Endometrial microvascular endothelial cells (primary cell): ENCODE measurements at regions not wholly inside any gene's neighbourhood (a gene's known extent, or its start where the extent isn't known, plus 50 kb on each side); places are given as distances from the start of the nearest gene placed in this dataset.
"Not testable (repeated sequence)": the region's sequence is repeated elsewhere in the genome, so short reads cannot be mapped to it uniquely, and the experiment has no call there.

Experiments
- in situ Hi-C: cut with HindIII; loops from 2 replicates; pipeline ENCODE4 v1.10.0; 2017; ENCODE audit warnings: low sequenced_read_pairs, low pct_unique_long_range_greater_than_20kb; ENCODE audit errors: inconsistent ontology term

DNA sequence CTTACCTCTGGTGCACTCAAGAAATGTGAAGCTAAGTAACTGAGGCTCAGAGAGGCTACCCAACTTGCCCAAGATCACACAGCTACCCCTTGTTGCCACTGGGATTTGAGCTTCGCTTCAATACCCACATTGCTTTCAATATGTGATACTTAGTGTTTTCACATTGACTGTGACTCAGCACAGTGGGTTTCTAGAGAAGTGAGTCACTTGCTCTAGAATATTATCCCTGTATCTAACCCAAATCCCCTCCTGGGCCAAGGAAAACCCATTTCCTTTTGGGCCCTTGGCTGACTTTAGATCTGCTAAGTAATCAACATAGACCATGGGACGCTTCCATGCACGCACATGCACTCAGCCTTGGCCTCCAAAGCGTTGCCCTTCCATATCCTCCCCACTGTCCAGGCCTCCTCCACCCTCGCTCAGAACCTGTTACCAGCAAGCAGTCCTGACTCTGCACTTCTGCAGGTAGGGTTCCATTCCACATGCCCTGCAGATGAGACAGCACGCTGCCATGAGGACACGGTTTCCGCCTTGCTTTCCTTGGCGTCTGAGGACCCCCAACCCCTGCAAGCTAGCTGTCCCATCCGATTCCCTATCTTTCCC is 87.7 kb upstream of the CHST15 start:
- in situ Hi-C loops = no loop called here

DNA sequence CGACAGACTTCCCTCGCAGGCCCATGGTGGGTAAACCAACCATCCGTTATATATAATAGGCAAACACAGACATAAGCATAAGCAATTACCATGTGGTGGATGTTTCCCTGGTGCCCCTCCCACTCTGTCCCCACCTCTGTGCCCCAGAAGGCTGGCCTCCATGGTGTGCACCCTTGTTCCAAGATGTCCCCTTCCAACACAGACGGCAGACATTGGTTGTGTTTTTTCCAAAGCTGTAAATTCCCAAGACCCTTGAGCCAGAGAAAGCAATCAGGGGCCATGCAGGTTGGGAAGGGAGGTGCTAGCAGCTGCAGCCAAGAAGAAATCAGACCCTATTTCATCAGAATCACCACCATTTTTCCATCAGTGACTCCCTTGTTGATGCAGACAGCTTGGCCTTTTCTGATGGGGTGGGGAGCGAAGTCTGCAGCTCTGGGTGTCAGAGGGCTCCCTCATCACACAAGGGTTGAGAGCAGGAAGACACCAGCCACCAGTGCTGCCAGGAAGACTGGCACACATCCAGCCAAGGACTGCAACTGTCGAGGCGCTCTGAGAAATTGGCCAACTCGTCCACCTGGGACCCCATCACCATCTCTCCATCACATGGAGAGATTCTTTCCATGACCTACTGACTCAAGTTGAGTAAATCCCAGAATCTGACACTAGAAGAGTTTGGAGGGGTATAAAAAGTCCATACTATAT is 86.8 kb upstream of the CHST15 start:
- in situ Hi-C loops = no loop called here

DNA sequence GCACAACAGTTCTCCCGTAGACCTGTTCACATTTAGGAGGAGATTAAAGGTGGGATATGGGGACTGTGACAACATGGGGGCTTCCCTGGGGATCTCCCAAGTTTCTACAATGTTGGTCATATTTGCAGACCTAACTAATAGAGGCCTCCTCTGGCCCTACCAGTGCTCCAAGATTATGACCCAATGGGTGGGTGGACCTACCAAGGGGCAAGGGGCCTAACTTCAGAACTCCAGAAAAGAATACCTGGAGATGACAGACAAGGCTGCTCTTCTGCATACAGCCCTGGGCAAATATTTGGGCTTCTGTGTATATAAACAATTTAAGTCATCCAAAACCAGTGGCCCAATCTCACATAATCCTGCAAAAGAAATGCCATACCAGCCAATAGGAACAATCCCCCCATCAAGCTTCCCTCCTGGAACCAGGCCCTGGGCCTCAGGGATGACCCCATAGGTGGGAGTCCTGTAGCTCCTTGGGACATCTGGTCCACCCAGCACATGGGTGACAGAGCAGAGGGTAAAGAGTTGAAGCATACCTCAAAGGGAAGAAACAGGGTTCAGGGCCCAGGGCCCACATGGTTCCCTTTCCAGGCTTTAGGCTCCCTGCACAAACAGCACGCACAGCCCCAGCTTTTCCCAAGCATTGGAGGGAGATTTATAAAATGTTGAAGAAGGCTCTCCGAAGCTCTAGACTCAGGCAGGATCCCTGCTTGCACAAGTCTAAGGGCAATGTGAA is 86.1 kb upstream of the CHST15 start:
- in situ Hi-C loops = no loop called here

DNA sequence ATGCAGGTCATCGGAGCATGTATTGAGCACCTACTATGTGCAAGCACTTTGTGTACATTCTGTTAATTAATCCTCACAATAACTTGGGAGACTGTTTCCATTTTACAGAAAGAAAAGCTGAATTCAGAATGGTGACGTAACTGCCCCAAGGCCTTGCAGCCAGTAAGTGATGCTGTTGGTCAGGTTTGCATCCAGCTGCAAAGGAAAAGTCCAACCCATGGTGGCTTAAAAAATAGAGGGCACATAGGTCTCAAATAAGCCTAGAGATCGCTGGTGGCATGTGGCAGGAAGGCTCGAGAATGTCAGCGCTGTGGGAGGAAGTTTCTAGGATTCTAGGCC is 83.8 kb upstream of the CHST15 start:
- in situ Hi-C loops = no loop called here

DNA sequence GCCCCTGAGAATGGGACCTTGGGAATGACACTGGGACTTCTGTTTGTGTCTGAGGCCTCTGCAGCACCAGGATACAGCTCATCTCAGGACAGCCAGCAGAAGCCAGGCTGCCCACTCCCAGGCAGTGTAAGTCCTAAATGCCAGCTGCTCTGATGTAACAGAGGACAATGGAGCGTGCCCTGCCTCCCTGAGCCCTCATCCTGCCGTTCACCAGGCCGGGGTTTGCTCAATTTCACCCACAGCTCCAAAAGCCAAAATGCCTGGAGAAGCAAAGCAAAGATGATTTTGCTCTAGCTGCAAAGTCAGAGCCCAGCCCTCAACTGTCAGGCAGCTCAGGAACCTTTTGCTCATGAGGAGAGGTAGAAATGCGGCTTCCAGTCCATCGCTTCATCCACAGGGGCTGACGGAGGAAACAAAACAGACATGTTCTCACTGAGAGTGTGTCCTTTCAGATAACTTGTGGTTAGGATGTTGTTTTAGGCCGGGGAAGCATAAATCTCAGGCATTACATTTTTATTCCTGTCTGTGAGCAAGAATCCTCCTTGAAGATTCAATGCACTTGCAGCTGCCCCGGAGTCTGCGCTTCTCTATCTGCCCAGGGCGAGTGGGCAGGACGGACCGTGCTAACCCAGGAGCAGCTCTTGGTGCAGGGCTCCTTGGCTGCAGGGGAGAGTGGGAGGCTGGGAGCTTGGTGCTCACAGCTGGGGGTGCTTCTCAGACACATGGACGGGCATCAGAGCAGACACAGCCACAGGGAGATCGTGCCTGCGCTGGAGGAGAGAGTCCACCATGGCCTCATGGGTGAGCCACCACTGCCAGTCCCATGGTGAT is 83.2 kb upstream of the CHST15 start:
- in situ Hi-C loops = no loop called here

DNA sequence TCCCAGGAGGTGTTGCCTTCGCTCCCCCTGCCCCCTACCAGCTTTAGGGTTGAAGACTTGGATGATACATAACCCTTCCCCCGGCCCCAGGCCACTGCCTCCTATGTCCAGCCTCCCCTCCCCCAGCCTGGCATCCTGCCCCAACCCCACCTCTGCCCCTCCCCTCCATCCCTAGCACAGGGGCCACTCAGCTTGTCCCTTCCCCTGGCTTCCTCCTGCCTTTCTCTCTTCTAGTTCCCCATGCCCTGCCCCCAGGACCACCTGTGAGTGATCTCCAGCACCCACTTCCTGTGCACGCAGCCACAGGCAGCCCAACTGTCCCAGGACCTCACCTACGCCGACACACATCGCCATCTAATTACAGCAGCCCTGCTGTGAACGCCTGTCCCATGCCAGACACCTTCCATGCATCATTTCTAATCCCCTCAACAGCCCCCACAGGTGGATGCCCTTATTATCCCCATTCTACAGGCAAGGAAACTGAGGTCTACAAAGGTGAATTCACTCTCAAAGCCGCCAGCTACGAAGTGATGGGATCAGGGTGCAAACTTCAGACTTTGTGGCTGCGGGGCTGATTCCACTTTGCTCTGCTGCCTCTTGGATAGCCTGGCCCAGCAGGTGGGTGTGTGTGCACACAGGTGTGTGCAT is 82.4 kb upstream of the CHST15 start:
- in situ Hi-C loops = no loop called here

DNA sequence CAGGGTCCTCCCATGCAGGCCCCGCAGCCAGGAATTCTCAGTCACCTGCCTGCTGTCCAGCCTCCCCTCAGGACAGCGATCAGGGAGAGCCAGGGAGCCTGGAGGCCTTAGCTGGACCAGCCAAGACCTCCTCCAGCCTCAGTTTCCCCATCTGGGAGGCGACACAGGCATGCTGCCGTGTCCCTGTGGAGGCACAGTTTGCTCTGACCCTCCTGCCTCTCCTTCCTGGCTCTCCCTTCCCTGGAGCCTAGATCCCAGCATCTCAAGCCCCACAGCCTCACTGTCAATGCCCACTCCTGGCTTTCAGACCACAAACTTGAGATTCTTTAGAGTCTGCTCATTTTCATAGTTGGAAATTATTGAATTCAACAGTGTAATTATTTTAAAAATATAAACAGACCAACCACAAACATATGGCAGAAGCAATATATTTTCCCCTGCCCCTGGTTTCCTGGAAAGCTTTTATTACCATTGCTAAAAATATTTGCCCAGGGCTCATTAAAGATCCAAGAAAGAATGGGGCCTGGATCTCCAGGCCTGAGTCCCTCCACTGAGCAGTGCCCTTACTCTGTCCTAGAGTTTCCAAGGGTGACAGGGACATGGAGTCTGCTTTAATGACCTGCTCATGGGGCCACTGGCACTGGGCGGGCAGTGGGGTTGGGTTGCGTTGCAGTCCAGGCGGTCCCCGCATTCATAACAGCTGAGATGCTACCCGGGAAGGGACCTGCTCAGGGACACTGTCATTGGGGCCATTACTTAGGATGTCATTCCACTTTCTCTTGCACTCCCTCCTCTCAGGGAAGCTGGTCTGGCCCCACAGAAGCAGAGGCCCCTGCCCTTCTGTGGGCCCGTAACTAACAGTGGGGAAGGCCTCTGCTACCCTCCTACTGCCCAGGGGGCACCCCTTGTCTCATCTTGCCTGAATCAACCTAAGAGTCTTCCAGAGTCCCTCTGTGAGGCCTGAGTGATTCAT is 81.6 kb upstream of the CHST15 start:
- in situ Hi-C loops = no loop called here

DNA sequence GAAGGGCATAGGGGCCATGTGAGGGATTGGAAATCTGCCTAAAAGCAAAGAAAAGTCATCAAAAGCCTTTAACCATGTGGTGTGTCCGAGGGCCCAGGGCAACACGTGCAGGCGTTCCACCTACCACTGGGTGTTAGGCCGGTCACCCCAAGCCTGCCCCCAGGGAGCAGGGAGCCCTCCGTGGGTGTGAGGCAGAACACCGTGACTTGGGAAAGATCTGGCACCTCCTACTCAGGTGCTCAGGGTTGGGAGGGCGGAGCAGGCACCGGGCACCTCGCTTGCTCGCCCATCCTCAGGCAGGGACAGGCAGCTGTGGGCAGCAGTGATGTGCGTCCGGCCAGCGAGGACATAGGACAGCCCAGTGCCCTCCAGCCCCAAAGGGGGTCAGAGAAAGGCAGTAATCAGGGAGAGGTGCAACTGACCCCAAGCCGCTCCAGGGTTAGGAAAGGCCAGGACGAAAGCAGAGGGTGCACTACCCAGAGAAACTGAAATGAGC is 80.7 kb upstream of the CHST15 start:
- in situ Hi-C loops = no loop called here

DNA sequence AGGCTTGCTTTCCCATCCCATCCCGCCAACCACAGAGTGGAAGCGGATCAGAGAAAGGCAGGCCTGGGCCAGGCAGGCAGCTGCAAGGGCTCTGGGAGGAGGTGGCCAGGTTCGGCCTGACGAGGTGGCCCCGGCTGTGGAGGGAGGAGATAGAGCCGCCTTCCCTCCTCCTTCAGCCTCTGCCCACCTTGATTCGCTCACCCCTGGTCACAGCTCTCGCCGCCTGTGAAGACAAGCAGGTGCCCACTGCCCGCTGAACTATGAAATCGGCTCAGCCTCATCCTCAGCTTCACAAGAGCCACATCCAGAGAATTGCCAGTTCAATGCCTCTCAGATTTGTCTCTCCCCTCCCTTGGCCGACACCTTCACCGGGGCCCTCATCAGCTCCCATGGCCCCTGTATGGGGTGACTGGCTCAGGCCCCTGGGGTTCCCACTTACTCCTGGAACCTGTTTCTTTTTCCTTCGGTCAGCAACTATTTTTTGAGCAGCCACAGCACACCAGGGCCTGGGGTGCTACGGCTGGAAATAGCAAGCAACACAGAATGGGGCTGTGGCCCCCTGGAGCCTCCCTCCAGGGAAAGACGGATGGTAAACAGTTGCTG is 80.0 kb upstream of the CHST15 start:
- in situ Hi-C loops = no loop called here

DNA sequence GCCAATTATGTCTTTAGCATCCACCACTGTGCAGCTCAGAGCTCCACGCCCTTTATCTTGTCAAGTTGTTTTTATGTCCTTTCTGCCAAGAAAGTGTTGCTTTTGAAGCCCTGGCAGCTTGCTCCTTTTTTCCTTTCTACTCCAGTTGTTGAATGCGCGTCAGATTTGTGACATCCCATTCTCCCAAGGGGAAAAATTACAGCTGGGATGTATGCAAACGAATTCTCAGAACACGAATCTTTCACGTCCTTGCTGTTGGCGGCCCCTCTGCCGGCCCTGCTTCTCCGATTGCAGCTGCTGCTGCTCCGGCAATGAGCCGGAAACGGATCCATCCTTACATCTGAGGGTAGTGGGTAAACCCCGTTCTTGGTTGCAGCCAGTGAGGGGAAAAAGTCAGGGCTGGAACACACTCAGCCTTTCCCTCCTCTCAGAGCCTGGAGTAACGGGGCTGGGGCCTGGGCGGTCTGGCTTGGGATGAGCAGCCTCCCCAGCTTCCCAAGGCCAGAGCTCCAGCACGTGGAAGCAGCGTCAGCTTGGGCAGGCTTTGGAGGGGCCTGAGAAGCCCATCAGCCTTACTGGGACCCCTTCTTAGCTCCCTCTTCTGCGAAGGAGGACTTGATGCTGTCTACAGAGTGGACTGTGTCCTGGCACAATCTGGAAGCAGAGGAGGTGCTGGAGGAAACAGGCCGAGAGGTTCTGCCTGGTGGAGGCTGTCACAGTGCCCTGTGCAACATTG is 79.0 kb upstream of the CHST15 start:
- in situ Hi-C loops = no loop called here

DNA sequence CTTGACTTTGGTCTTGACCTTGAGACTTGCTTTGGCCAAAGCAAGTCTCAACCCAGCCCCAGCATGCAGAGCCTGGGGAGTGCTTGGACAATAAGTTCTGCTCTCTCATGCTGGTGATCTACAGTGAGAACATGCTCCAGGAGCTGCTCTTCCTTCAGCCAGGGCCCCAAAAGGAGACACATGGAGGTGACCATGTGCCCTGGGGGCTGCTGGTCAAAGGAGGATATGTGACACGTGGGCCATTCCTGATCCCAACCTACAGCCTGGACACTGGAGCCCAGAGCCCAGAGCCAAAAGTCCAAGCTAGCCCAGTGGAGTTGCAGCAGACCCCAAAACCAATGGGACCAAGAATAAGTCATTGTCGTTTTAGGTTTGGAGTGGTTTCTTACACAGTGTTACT is 78.2 kb upstream of the CHST15 start:
- in situ Hi-C loops = no loop called here

DNA sequence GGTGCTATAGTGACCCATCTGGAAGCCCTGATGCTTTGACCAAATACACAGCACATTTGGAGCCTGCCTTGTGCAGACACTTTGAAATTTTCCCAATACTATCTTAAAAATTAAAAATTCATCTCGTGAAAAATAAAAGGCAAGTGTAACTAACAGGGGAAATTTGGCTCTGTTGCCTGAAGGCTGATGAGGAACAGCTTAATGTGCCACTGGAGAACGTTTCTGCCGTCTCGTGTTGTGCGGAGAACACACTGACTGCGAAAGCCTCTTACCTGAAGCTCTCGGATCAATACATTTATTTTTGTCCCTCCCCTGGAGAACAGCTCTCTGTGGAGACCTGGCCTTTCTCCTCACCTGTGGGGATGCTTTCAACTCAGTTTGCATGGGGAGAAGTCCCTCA is 77.2 kb upstream of the CHST15 start:
- in situ Hi-C loops = no loop called here

DNA sequence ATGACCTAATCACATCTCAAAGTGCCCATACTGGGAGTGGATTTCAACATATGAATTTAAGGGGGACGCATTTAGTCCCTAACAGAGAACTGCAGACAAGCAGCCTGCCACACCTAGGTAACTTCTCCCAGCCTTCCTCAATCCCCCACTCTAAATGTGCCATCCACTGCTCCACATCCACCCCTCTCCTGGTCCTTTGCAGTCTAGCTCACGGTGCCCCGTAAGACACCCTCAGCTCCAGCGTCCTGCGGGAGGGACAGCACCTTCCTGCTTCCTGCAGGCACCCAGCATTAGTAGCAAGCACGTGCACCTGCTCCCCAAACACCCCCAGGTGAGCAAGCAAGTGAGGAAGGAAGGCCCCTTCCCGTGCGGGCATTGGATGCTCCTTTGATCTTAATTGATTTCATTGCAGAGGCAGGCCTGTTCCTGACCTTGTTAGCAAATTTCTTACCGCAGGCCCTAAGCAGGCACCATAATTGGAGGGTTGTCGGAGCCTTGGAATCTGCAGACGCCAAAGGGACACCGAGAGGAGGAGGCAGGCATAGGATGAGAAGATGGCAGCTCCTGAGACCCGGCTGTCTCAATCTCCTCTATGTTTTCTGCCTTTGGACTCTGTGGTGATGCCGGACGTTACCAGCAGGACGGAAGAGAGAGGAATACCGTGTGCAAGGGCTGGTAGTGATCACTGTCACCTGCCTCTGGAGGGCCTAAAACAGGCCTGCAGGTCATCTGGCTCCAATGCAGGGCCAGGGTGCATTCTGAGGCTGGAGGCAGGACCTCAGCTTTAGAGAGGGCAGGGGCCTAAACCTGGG is 75.8 kb upstream of the CHST15 start:
- in situ Hi-C loops = no loop called here

DNA sequence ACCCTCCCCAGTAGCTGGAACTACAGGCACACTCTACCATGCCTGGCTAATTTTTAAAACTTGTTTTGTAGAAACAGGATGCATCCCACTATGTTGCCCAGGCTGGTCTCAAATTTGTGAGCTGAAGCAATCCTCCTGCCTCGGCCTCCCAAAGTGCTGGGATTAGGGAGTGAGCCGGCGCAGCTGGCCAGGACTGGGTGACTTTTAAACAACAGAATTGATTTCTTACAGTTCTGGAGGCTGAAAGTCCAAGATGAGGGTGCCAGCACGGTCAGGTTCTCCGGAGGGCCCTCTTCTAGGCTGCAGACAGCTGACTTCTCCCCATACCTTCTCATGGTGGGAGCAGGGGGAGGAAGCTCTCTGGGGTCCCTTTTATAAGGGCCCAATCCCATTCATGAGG is 75.2 kb upstream of the CHST15 start:
- in situ Hi-C loops = no loop called here

DNA sequence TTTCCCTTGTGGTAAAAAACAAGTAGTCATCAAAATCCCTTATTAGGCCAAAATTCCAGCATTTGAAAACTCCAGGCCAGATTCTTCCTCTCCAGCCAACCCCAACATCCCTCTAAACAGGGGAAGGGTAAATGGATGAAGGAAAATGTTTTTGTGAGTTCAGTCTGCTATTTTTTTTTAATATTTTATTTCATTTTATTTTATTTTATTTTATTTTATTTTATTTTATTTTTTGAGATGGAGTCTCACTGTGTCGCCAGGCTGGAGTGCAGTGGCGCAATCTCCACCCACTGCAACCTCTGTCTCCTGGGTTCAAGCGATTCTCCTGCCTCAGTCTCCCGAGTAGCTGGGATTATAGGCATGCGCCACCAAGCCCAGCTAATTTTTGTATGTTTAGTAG is 74.5 kb upstream of the CHST15 start:
- in situ Hi-C loops = not testable (repeated sequence)

DNA sequence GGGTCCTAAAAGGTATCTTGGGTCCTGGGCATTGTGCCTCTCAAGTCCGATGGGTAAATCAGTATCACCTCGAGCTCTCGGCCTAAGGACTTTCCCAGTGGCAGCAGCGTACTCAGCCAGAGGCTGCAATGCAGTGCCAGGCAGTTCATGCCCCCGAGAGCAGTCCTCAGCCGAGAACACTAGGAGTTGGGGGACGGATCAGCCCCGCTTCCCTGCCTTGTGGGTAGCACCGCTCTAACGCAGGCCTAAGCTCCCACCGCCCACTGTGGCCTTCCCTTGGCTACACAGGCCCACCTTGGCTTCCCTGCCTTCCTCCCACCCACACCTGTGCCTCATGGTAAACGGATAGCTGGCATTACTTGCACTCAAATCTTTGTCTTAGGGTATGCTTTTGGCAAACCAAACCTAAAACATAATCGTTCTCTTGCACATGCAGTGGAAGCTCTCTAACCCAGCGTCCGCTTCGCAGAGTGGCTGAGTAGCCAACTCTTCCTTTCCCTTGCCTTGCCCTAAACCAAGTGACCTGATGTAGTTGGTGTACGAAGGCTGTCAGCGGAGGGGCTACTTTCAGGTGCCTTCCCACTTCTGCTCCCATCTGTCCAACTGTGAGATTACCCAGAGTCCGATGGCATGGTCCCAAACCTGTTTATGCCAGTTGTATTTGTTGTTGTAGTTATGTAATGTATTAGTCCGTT is 73.2 kb upstream of the CHST15 start:
- in situ Hi-C loops = no loop called here
